Endodermal cell (in vitro differentiated cells): ENCODE measurements at regions not wholly inside any gene's neighbourhood (a gene's known extent, or its start where the extent isn't known, plus 50 kb on each side); places are given as distances from the start of the nearest gene placed in this dataset.
A peak's percentile ranks its signal among the peaks of the same experiment; 100 is the strongest.

Experiments
- DNase-seq: peaks from one replicate; pipeline ENCODE4 v3.0.0-alpha.2; 2017
- H3K27ac ChIP-seq: 2 replicates; pipeline ENCODE4 v1.5.1; 2013; ENCODE audit warnings: mild to moderate bottlenecking, low read depth, low read length, moderate library complexity
- H3K27me3 ChIP-seq: 2 replicates; pipeline ENCODE4 v1.6.1; 2013; ENCODE audit warnings: mild to moderate bottlenecking, low read length, moderate library complexity; ENCODE audit not compliant: insufficient read depth, control insufficient read depth, poor library complexity, severe bottlenecking
- H3K36me3 ChIP-seq: 2 replicates; pipeline ENCODE4 v1.7.0; 2013; ENCODE audit warnings: mild to moderate bottlenecking, low read length, moderate library complexity; ENCODE audit not compliant: control insufficient read depth, insufficient read depth
- H3K4me1 ChIP-seq: one replicate; pipeline ENCODE4 v1.7.0; 2013; ENCODE audit warnings: low read length; ENCODE audit not compliant: control insufficient read depth, insufficient read depth
- H3K4me3 ChIP-seq: 2 replicates; pipeline ENCODE4 v1.5.1; 2013; ENCODE audit warnings: mild to moderate bottlenecking, low read length, moderate library complexity
- H3K9ac ChIP-seq: 2 replicates; pipeline ENCODE4 v1.6.1; 2013; ENCODE audit warnings: mild to moderate bottlenecking, low read length, moderate library complexity; ENCODE audit not compliant: poor library complexity, severe bottlenecking; ENCODE audit errors: extremely low read depth
- H3K9me3 ChIP-seq: 2 replicates; pipeline ENCODE4 v1.6.1; 2013; ENCODE audit warnings: mild to moderate bottlenecking, low read length, moderate library complexity; ENCODE audit not compliant: control insufficient read depth
- H3K27ac Mint-ChIP-seq: 2 replicates; pipeline ENCODE4 v1.8.0; 2020; ENCODE audit warnings: mixed read lengths
- H3K27me3 Mint-ChIP-seq: 2 replicates; pipeline ENCODE4 v1.8.0; 2021; ENCODE audit warnings: mild to moderate bottlenecking, mixed read lengths; ENCODE audit not compliant: insufficient read depth
- H3K36me3 Mint-ChIP-seq: 2 replicates; pipeline ENCODE4 v1.8.0; 2020; ENCODE audit warnings: low read depth, mixed read lengths
- H3K4me1 Mint-ChIP-seq: 2 replicates; pipeline ENCODE4 v1.8.0; 2020; ENCODE audit warnings: mixed read lengths
- H3K4me3 Mint-ChIP-seq: 2 replicates; pipeline ENCODE4 v1.8.0; 2020; ENCODE audit warnings: mild to moderate bottlenecking, moderate library complexity, mixed read lengths
- H3K9me3 Mint-ChIP-seq: 2 replicates; pipeline ENCODE4 v1.8.0; 2020; ENCODE audit warnings: mild to moderate bottlenecking, mixed read lengths
- WGBS, 2 experiments: methylation state at CpG; one replicate each; pipeline versions ENCODE4 v1.1.5 to v1.1.7; 2013; ENCODE audit warnings: missing lambda C conversion rate in 2 of 2, mixed read lengths in 1 of 2; ENCODE audit not compliant: insufficient coverage in 1 of 2, insufficient read length in 1 of 2; 5-methylcytosine and 5-hydroxymethylcytosine counted together
- TF ChIP-seq, protein P1 (sequence below): fragments of 200-600 bp; sonication (generic); conservative IDR thresholded peaks from 2 replicates; pipeline ENCODE4 v1.5.0; 2021; ENCODE audit warnings: antibody characterized with exemption, mild to moderate bottlenecking

- no peak for DNase-seq
- Histone ChIP-seq H3K9me3 (no peaks in the 10 kb centered on the region), H3K4me1 (peaks cover 12% of the 10 kb centered on the region), H3K36me3 (no peaks in the 10 kb centered on the region), H3K4me3 (no peak overlapping the region), H3K9ac (no peak overlapping the region), H3K27me3 (peaks cover 6% of the 10 kb centered on the region), H3K27ac (no peak overlapping the region)
- TF ChIP-seq, protein P1, sequence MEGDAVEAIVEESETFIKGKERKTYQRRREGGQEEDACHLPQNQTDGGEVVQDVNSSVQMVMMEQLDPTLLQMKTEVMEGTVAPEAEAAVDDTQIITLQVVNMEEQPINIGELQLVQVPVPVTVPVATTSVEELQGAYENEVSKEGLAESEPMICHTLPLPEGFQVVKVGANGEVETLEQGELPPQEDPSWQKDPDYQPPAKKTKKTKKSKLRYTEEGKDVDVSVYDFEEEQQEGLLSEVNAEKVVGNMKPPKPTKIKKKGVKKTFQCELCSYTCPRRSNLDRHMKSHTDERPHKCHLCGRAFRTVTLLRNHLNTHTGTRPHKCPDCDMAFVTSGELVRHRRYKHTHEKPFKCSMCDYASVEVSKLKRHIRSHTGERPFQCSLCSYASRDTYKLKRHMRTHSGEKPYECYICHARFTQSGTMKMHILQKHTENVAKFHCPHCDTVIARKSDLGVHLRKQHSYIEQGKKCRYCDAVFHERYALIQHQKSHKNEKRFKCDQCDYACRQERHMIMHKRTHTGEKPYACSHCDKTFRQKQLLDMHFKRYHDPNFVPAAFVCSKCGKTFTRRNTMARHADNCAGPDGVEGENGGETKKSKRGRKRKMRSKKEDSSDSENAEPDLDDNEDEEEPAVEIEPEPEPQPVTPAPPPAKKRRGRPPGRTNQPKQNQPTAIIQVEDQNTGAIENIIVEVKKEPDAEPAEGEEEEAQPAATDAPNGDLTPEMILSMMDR, result no peak
- Mint-ChIP-seq H3K27ac (no peak overlapping the region), H3K4me1 (peaks cover 26% of the 10 kb centered on the region), H3K4me3 (no peak overlapping the region), H3K9me3 (no peaks in the 10 kb centered on the region), H3K27me3 (peaks cover 51% of the 10 kb centered on the region), H3K36me3 (no peaks in the 10 kb centered on the region)
- WGBS, 2 experiments, result 86% methylated on average over 6 to 12 of the region's 13 CpGs
These were observed 500.4 kb downstream of the MIAT start for GRCh38 chr22:27157666-27158370.

- DNase-seq, result no peak
- WGBS, 2 experiments, result 70 to 88% methylated on average over 2 to 8 of the region's 8 CpGs
- Mint-ChIP-seq H3K9me3 (no peaks in the 10 kb centered on the region), H3K27me3 (peaks cover 63% of the 10 kb centered on the region), H3K4me3 (no peak overlapping the region), H3K27ac (no peak overlapping the region), H3K36me3 (no peaks in the 10 kb centered on the region), H3K4me1 (peaks cover 27% of the 10 kb centered on the region)
- no peak overlapping the region for H3K27ac ChIP-seq
- no peak overlapping the region for H3K4me3 ChIP-seq
- peaks cover 18% of the 10 kb centered on the region for H3K27me3 ChIP-seq
- no peaks in the 10 kb centered on the region for H3K36me3 ChIP-seq
- peaks cover 12% of the 10 kb centered on the region for H3K4me1 ChIP-seq
- TF ChIP-seq, protein P1, result no peak
- H3K9me3 ChIP-seq, result no peaks in the 10 kb centered on the region
- no peak overlapping the region for H3K9ac ChIP-seq
These were observed 501.6 kb downstream of the MIAT start for GRCh38 chr22:27159016-27159415.

DNA sequence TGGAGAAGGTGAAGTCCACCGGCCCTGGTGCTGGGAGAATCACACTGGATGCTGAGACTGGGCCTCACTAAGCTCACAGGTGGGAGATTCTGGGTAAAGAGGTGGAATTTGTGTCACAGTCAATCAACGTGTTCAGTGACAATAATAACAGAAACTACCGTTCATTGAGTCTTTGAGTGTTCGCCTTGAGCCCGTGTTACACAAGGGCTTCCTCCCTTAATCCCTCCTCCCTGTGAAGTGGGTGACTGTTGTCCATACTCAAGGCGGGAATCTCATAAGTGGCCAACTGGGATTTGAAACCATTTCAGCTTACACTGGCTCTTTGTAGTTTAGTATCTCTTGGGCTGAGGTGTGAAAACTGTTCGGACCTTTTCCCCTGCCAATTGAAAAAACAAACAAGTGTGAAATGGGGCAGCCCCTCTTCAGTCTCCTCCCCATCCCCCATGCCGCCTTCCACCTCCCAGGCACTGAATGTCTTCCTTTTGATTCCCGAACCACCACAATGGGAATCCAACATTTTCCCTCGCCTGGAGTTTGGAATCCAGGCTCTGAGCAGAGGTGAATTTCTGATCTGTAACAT, 502.4 kb downstream of the MIAT start:
- H3K36me3 ChIP-seq, result no peaks in the 10 kb centered on the region
- Mint-ChIP-seq H3K4me3 (no peak overlapping the region), H3K36me3 (no peaks in the 10 kb centered on the region), H3K27ac (no peak overlapping the region), H3K9me3 (no peaks in the 10 kb centered on the region), H3K27me3 (peaks cover 71% of the 10 kb centered on the region), H3K4me1 (peaks cover 28% of the 10 kb centered on the region)
- H3K27me3 ChIP-seq, result peaks cover 21% of the 10 kb centered on the region
- WGBS, 2 experiments, result 56 to 64% methylated on average over 4 to 10 of the region's 10 CpGs
- TF ChIP-seq, protein P1, result no peak
- H3K9me3 ChIP-seq, result no peaks in the 10 kb centered on the region
- peaks cover 12% of the 10 kb centered on the region for H3K4me1 ChIP-seq
- H3K27ac ChIP-seq, result no peak overlapping the region
- peak; percentile 74 for DNase-seq
- no peak overlapping the region for H3K4me3 ChIP-seq
- no peak overlapping the region for H3K9ac ChIP-seq
